Tibial nerve (tissue), 4 donors: ENCODE measurements at regions not wholly inside any gene's neighbourhood (a gene's known extent, or its start where the extent isn't known, plus 50 kb on each side); places are given as distances from the start of the nearest gene placed in this dataset.

ENCODE experiments used
- EP300 ChIP-seq, 2 donors: sonication (generic); formaldehyde crosslinking; IDR thresholded peaks; one replicate each; pipeline ENCODE4 v1.6.1; 2017; ENCODE audit warnings: antibody characterized with exemption in 2 of 2, mild to moderate bottlenecking in 1 of 2
- POLR2A ChIP-seq, 2 donors: fragments of 450-650 bp; IDR thresholded peaks; one replicate each; pipeline ENCODE4 v1.6.1; 2017; ENCODE audit warnings: antibody characterized with exemption in 2 of 2, mild to moderate bottlenecking in 2 of 2, moderate library complexity in 2 of 2
- TF ChIP-seq, protein P1 (sequence below), 5 experiments: fragments of 200-600 bp in 3 of 5; fragments of 450-650 bp in 2 of 5; sonication (generic) in 3 of 5; IDR thresholded peaks; one replicate each; pipeline ENCODE4 v1.5.1; 2016 to 2019; ENCODE audit warnings: antibody characterized with exemption in 5 of 5, mild to moderate bottlenecking in 3 of 5, moderate library complexity in 2 of 5

DNA sequence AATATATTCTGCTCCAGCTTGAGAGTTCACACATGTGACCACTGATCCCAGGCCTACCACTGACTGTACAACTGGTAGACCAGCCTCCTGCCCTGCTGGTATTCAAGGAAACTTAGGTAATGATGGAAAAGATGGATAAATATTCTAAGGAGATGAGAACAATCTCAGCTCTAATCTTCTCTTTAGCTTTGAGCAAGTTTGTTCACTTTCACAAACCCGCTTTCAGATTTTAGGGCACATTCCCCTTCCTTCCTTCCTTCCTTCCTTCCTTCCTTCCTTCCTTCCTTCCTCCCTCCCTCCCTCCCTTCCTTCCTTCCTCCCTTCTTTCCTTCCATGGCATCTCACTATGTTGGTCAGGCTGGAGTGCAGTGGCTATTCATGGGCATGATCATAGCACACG lies 88.2 kb upstream of the PHACTR1 start:
- TF ChIP-seq, protein P1, sequence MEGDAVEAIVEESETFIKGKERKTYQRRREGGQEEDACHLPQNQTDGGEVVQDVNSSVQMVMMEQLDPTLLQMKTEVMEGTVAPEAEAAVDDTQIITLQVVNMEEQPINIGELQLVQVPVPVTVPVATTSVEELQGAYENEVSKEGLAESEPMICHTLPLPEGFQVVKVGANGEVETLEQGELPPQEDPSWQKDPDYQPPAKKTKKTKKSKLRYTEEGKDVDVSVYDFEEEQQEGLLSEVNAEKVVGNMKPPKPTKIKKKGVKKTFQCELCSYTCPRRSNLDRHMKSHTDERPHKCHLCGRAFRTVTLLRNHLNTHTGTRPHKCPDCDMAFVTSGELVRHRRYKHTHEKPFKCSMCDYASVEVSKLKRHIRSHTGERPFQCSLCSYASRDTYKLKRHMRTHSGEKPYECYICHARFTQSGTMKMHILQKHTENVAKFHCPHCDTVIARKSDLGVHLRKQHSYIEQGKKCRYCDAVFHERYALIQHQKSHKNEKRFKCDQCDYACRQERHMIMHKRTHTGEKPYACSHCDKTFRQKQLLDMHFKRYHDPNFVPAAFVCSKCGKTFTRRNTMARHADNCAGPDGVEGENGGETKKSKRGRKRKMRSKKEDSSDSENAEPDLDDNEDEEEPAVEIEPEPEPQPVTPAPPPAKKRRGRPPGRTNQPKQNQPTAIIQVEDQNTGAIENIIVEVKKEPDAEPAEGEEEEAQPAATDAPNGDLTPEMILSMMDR (IDR thresholded peaks at IDR 0.05): no peak
- TF ChIP-seq POLR2A (IDR thresholded peaks at IDR 0.05) (no peak), EP300 (IDR thresholded peaks at IDR 0.05) (no peak)
